Peyer's patch (tissue), 4 donors: ENCODE measurements at regions not wholly inside any gene's neighbourhood (a gene's known extent, or its start where the extent isn't known, plus 50 kb on each side); places are given as distances from the start of the nearest gene placed in this dataset.
A peak's percentile ranks its signal among the peaks of the same experiment; 100 is the strongest.

Experiments used
- DNase-seq, 3 donors: peaks; one replicate each; pipeline ENCODE4 v3.0.0-alpha.2; 2017 to 2019
- H3K27ac ChIP-seq, 4 donors: fragments of 200-600 bp; sonication (generic); one replicate each; pipeline ENCODE4 v1.5.1; 2016 to 2019
- H3K27me3 ChIP-seq, 2 donors: fragments of 200-600 bp; sonication (generic); one replicate each; pipeline ENCODE4 v1.5.1; 2019
- H3K36me3 ChIP-seq, 3 donors: fragments of 200-600 bp; sonication (generic); one replicate each; pipeline ENCODE4 v1.5.1; 2016 to 2019
- H3K4me1 ChIP-seq, 4 donors: fragments of 200-600 bp; sonication (generic); one replicate each; pipeline ENCODE4 v1.5.1; 2016 to 2019
- H3K4me3 ChIP-seq, 4 donors: fragments of 200-600 bp; sonication (generic); 1 replicate in 3 of 4; 2 replicates in 1 of 4; pipeline ENCODE4 v1.5.1; 2016 to 2019; ENCODE audit warnings: mild to moderate bottlenecking in 1 of 4
- H3K9me3 ChIP-seq, 4 donors: fragments of 200-600 bp; sonication (generic); one replicate each; pipeline ENCODE4 v1.5.1; 2016 to 2019; ENCODE audit warnings: mild to moderate bottlenecking in 1 of 4
- POLR2A ChIP-seq, 2 donors: fragments of 450-650 bp; IDR thresholded peaks; one replicate each; pipeline ENCODE4 v1.5.1; 2017; ENCODE audit warnings: antibody characterized with exemption in 2 of 2, mild to moderate bottlenecking in 2 of 2, moderate library complexity in 2 of 2
- TF ChIP-seq, protein P1 (sequence below), 6 experiments: fragments of 450-650 bp in 4 of 6; fragments of 200-600 bp in 2 of 6; sonication (generic) in 1 of 6; IDR thresholded peaks; one replicate each; pipeline ENCODE4 v1.5.1; 2017 to 2019; ENCODE audit warnings: antibody characterized with exemption in 6 of 6, mild to moderate bottlenecking in 3 of 6, moderate library complexity in 1 of 6

DNA sequence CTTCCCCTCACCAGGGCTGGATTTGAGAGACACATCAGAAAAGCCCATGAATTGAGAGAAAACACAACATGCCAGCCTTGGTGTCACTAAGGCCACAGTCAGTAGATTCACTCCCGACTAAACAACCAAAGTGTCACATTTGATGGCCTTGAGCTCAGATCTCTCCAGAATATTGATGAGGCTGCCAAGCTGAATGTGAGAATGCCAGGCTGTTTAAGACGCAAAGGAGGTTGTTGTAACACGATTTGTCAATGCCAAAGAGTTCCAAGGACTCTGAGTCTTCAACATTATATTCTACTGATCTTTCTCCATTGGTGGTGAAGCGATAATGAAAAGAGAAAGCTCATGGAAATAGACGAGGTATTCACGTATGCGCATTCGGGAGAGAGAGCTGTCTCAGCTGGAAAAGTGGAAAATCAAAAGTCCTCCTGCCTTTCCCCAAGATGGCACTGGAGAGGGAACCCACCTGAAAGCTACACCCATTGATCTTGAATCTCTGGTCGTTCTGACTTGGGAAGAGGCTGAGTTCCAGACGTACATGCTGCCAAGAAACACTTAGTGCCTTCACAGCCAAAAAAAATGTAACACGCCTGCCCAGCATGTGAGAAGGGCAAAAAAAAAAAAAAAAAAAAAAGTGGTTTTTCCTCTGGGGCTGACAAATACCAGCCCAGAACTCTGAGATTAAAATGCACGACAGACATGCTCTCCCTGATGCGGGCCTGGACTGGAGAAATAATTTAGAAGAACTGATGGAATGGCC is 1159.6 kb downstream of the VRK1 start:
- no peak for DNase-seq

DNA sequence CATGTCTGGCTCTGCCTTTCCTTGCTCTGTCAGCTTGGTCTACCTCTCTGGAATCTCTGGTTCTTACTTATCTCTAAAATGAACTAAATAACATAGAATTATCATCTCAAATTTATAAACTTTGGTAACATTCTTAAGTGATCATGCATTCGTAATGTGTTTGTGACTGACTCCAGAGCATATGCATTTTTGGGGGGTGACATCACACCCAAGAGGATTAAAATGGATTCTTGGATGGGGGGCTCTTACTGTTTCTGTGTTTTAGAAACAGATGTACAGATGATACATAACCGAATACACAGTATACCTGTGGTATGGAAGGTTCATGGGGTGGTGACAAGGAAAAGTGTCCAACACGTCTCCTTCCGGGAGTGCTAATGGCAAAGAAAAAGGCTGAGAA is 1162.1 kb downstream of the VRK1 start:
- Histone ChIP-seq H3K9me3 (no peaks in the 10 kb centered on the region), H3K27ac (no peak overlapping the region), H3K27me3 (no peaks in the 10 kb centered on the region), H3K4me3 (no peak overlapping the region), H3K36me3 (peaks cover 0 to 6% (median 0%) of the 10 kb centered on the region in 3 donors), H3K4me1 (no peaks in the 10 kb centered on the region)
- DNase-seq = no peak
- TF ChIP-seq, protein P1, sequence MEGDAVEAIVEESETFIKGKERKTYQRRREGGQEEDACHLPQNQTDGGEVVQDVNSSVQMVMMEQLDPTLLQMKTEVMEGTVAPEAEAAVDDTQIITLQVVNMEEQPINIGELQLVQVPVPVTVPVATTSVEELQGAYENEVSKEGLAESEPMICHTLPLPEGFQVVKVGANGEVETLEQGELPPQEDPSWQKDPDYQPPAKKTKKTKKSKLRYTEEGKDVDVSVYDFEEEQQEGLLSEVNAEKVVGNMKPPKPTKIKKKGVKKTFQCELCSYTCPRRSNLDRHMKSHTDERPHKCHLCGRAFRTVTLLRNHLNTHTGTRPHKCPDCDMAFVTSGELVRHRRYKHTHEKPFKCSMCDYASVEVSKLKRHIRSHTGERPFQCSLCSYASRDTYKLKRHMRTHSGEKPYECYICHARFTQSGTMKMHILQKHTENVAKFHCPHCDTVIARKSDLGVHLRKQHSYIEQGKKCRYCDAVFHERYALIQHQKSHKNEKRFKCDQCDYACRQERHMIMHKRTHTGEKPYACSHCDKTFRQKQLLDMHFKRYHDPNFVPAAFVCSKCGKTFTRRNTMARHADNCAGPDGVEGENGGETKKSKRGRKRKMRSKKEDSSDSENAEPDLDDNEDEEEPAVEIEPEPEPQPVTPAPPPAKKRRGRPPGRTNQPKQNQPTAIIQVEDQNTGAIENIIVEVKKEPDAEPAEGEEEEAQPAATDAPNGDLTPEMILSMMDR (IDR thresholded peaks at IDR 0.05) = no peak
- TF ChIP-seq POLR2A (IDR thresholded peaks at IDR 0.05) = no peak

More for the DNA sequence above, 1159.6 kb downstream of the VRK1 start:
- TF ChIP-seq, protein P1 (IDR thresholded peaks at IDR 0.05) = no peak
- TF ChIP-seq POLR2A (IDR thresholded peaks at IDR 0.05) = no peak
- H3K36me3 ChIP-seq = peaks cover 0 to 6% (median 0%) of the 10 kb centered on the region in 3 donors
- H3K27me3 ChIP-seq = no peaks in the 10 kb centered on the region
- no peaks in the 10 kb centered on the region for H3K4me1 ChIP-seq
- H3K27ac ChIP-seq = no peak overlapping the region
- no peaks in the 10 kb centered on the region for H3K9me3 ChIP-seq
- no peak overlapping the region for H3K4me3 ChIP-seq

DNA sequence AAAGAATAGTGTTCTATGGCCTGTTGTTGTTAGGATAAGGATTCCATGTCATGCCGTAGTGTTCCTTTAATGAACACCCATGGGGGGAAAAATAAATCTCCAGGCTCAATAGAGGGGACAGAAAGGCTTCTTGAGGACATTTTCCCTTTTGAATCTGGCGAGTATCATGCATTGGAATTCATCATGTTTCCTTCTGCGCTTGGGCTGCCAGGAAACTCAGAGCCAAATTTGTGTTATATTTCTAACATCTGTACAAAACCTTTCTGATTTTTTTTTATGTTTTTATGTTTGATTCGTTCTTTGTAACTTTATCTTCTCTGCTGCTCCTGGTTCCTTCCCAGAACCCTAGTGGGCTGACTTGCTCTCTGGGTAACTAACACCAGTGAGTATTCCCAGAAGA is 1163.3 kb downstream of the VRK1 start:
- TF ChIP-seq, protein P1 (IDR thresholded peaks at IDR 0.05) = no peak
- TF ChIP-seq POLR2A (IDR thresholded peaks at IDR 0.05) = no peak
- Histone ChIP-seq H3K4me3 (no peak overlapping the region), H3K9me3 (no peaks in the 10 kb centered on the region), H3K27ac (no peak overlapping the region), H3K36me3 (peaks cover 0 to 6% (median 0%) of the 10 kb centered on the region in 3 donors), H3K27me3 (no peaks in the 10 kb centered on the region), H3K4me1 (no peaks in the 10 kb centered on the region)
- DNase-seq = no peak

DNA sequence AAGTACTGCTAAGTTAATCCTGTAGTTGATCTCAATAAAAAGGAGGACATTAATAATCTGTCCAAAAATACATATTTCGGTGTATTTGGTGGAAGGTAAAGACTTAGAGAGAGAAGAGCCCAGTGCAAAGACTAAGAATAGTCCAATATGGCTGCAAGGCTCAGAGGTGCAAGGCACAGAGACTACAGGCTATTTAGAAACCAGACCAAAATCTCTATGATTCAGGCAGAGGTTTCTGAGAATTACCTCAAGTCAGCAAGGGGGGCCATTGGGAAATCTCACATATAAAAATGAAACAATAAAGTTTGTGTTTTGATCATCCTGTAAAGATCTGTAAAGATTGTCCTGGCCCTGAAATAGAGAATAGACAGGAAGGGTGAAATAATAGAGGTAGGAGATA is 1173.0 kb downstream of the VRK1 start:
- no peak overlapping the region for H3K4me3 ChIP-seq
- DNase-seq = no peak
- H3K36me3 ChIP-seq = no peaks in the 10 kb centered on the region
- H3K9me3 ChIP-seq = no peaks in the 10 kb centered on the region
- no peaks in the 10 kb centered on the region for H3K4me1 ChIP-seq
- TF ChIP-seq POLR2A (IDR thresholded peaks at IDR 0.05) = no peak
- TF ChIP-seq, protein P1 (IDR thresholded peaks at IDR 0.05) = no peak
- no peaks in the 10 kb centered on the region for H3K27me3 ChIP-seq
- no peak overlapping the region for H3K27ac ChIP-seq

DNA sequence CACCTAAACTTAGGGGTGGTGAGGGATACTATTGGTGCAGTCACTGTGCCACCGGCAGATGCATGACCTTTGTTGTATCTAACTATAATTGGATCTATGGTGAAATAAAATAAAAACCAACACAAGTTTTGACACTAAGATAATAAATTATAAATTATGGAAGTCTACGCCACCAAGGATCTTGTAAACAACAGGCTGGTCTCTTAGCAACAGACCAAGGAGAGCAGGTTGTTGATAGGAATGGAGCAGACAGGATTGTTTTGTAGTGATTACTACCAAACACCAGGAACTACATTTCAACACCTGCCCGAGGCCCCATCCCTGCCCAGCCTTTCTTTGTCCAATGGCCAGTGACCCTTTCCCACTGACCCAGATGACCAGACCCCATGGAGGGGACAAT is 1178.0 kb downstream of the VRK1 start:
- Histone ChIP-seq H3K27me3 (no peaks in the 10 kb centered on the region), H3K4me1 (peaks cover 0 to 12% (median 0%) of the 10 kb centered on the region in 4 donors), H3K36me3 (no peaks in the 10 kb centered on the region), H3K4me3 (no peak overlapping the region), H3K27ac (peak overlapping the region in 3 of 4 donors; percentile 63 to 85 (median 69)), H3K9me3 (no peaks in the 10 kb centered on the region)
- TF ChIP-seq POLR2A (IDR thresholded peaks at IDR 0.05) = no peak
- TF ChIP-seq, protein P1 (IDR thresholded peaks at IDR 0.05) = no peak
- DNase-seq = no peak
